ENCODE measurements at regions not wholly inside any gene's neighbourhood (a gene's known extent, or its start where the extent isn't known, plus 50 kb on each side); places are given as distances from the start of the nearest gene placed in this dataset.

GRCh38 chr2:128646691-128647090 lies 328.0 kb upstream of the HS6ST1 start:
- WGBS, 2 donors, result 86 to 100% methylated on average over 1 to 3 of the region's 3 CpGs
- Histone ChIP-seq H3K27ac (no peak overlapping the region), H3K36me3 (no peaks in the 10 kb centered on the region), H3K27me3 (no peaks in the 10 kb centered on the region), H3K4me1 (no peaks in the 10 kb centered on the region), H3K4me3 (replicated peaks in 1 of 3) (no peak overlapping the region), H3K9me3 (no peaks in the 10 kb centered on the region)
- intact Hi-C loops (cut with DNase I), result no loop called here
- TF ChIP-seq CTCF (IDR thresholded peaks at IDR 0.05) (no peak), POLR2A (IDR thresholded peaks at IDR 0.05) (no peak)
- DNase-seq, result no peak

DNA sequence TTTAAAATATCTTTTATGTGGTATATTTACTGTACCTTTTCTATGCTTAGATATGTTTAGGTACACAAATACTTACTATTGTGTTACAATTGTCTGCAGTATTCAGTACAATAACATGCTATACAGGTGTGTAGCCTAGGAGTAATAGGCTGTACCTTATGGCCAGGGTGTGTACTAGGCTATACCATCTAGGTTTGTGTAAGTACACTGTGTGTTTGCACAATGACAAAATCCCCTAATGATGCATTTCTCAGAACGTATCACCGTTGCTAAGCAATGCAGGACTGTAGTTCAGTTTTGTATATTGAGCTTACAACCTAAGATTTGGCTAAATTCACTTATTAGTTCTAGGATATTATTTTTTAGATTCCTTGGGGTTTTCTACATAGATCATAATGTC lies 332.3 kb upstream of the HS6ST1 start:
- Histone ChIP-seq H3K27me3 (no peaks in the 10 kb centered on the region), H3K36me3 (no peaks in the 10 kb centered on the region), H3K9me3 (no peaks in the 10 kb centered on the region), H3K4me1 (no peaks in the 10 kb centered on the region), H3K27ac (no peak overlapping the region), H3K4me3 (replicated peaks in 1 of 3) (no peak overlapping the region)
- 82 to 88% methylated on average over 2 of the region's 2 CpGs for WGBS, 2 donors
- intact Hi-C loops (cut with DNase I), result no loop called here
- DNase-seq, result no peak
- TF ChIP-seq CTCF (IDR thresholded peaks at IDR 0.05), result no peak
- TF ChIP-seq POLR2A (IDR thresholded peaks at IDR 0.05), result no peak

GRCh38 chr2:128654408-128654807 lies 335.7 kb upstream of the HS6ST1 start:
- intact Hi-C loops (cut with DNase I), result no loop called here
- H3K4me3 ChIP-seq (replicated peaks in 1 of 3), result no peak overlapping the region
- no peak overlapping the region for H3K27ac ChIP-seq
- H3K27me3 ChIP-seq, result no peaks in the 10 kb centered on the region
- H3K9me3 ChIP-seq, result no peaks in the 10 kb centered on the region
- no peaks in the 10 kb centered on the region for H3K36me3 ChIP-seq
- no peak for DNase-seq
- WGBS, 2 donors, result 57 to 69% methylated on average over 5 of the region's 5 CpGs
- H3K4me1 ChIP-seq, result no peaks in the 10 kb centered on the region
- no peak for TF ChIP-seq POLR2A (IDR thresholded peaks at IDR 0.05)

DNA sequence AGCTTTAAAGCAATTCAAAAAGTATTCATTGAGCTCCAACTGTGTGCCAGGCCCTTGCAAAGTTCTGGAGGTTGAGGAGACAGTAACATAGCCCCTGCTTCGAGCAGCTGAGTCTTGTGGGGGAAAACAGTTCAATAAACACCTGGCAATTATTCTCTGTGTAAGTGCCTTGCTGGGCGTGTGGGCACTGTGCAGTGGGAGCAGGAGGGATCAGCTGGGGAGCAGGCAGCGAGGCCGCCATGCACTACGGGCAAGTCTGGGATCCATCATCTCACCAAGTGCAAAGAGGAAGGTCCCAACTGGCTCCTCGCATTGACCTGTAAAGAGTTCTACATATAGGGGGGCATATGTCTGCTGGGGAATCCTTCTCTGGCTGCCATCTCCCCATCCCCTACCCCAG lies 342.2 kb upstream of the HS6ST1 start:
- Histone ChIP-seq H3K36me3 (no peaks in the 10 kb centered on the region), H3K4me3 (replicated peaks in 1 of 3) (no peak overlapping the region), H3K9me3 (no peaks in the 10 kb centered on the region), H3K27me3 (no peaks in the 10 kb centered on the region), H3K4me1 (no peaks in the 10 kb centered on the region), H3K27ac (no peak overlapping the region)
- intact Hi-C loops (cut with DNase I), result no loop called here
- TF ChIP-seq CTCF (IDR thresholded peaks at IDR 0.05), result no peak
- TF ChIP-seq POLR2A (IDR thresholded peaks at IDR 0.05), result no peak
- WGBS, 2 donors, result 90 to 93% methylated on average over 6 of the region's 6 CpGs
- DNase-seq, result no peak

DNA sequence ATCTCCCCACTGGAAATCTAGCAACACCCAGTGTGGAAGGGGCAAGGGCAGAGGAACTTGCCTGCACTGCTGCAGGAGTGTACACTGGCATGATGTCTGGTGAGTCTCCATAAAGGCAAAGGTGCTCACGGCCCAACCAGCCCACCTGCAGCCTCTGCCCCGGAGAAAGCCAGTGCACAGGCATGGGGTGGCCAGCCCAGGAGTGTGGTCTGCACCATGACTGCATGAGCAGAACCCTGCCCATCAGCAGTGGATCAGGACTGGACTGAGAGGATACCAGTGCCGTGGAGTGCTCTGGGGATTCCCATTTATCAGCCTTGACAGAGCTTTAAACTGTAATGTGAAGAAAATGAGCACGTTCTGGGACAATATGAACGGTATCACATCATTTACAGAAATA lies 342.6 kb upstream of the HS6ST1 start:
- Histone ChIP-seq H3K4me3 (replicated peaks in 1 of 3) (no peak overlapping the region), H3K27ac (no peak overlapping the region), H3K9me3 (no peaks in the 10 kb centered on the region), H3K27me3 (no peaks in the 10 kb centered on the region), H3K36me3 (no peaks in the 10 kb centered on the region), H3K4me1 (no peaks in the 10 kb centered on the region)
- intact Hi-C loops (cut with DNase I), result no loop called here
- TF ChIP-seq POLR2A (IDR thresholded peaks at IDR 0.05), result no peak
- no peak for TF ChIP-seq CTCF (IDR thresholded peaks at IDR 0.05)
- DNase-seq, result no peak
- 87 to 92% methylated on average over 4 to 5 of the region's 5 CpGs for WGBS, 2 donors

DNA sequence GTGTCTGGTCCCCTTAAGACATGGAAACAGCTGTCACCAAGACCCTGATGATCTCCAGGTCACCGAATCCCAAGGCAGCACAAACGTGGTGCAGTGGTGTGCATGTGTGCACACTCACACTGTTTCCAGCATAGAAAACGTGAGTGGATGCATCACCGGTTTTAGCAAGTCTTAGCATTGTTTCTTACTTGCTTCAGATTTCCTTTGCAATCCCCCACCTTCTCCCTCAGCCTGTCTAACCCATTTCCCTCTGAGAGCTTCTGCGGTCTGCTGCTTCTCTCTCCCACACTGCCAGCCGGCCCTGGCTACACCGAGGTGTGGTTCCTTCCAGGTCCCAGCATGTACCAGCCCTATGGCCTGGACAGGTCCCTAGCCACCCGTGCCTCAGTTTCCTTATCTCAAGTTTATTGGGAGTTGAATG lies 343.4 kb upstream of the HS6ST1 start:
- no peak overlapping the region for H3K4me3 ChIP-seq (replicated peaks in 1 of 3)
- no peak for TF ChIP-seq POLR2A (IDR thresholded peaks at IDR 0.05)
- no peaks in the 10 kb centered on the region for H3K9me3 ChIP-seq
- H3K36me3 ChIP-seq, result no peaks in the 10 kb centered on the region
- H3K27me3 ChIP-seq, result no peaks in the 10 kb centered on the region
- no peak for DNase-seq
- H3K27ac ChIP-seq, result no peak overlapping the region
- 58 to 65% methylated on average over 8 of the region's 8 CpGs for WGBS, 2 donors
- intact Hi-C loops (cut with DNase I), result no loop called here
- H3K4me1 ChIP-seq, result no peaks in the 10 kb centered on the region

All from thyroid gland (tissue), 4 donors.